ENCODE measurements at regions not wholly inside any gene's neighbourhood (a gene's known extent, or its start where the extent isn't known, plus 50 kb on each side); places are given as distances from the start of the nearest gene placed in this dataset.

GRCh38 chr5:167769846-167770413 lies 521.5 kb upstream of the WWC1 start:
- no peak for TF ChIP-seq POLR2A (IDR thresholded peaks at IDR 0.05)
- TF ChIP-seq, protein P1, sequence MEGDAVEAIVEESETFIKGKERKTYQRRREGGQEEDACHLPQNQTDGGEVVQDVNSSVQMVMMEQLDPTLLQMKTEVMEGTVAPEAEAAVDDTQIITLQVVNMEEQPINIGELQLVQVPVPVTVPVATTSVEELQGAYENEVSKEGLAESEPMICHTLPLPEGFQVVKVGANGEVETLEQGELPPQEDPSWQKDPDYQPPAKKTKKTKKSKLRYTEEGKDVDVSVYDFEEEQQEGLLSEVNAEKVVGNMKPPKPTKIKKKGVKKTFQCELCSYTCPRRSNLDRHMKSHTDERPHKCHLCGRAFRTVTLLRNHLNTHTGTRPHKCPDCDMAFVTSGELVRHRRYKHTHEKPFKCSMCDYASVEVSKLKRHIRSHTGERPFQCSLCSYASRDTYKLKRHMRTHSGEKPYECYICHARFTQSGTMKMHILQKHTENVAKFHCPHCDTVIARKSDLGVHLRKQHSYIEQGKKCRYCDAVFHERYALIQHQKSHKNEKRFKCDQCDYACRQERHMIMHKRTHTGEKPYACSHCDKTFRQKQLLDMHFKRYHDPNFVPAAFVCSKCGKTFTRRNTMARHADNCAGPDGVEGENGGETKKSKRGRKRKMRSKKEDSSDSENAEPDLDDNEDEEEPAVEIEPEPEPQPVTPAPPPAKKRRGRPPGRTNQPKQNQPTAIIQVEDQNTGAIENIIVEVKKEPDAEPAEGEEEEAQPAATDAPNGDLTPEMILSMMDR (IDR thresholded peaks at IDR 0.05), result no peak
